ENCODE measurements at regions not wholly inside any gene's neighbourhood (a gene's known extent, or its start where the extent isn't known, plus 50 kb on each side); places are given as distances from the start of the nearest gene placed in this dataset.

- H2AFZ ChIP-seq (ENCODE audit: low read depth, low read length), result no peak overlapping the region
- intact Hi-C loops (cut with micrococcal nuclease) (loop anchor here (5.0 to 10.0 kb wide), 8 partner anchors 49 to 1404 kb away; no protein-coding TSS in a partner anchor), dilution Hi-C loops (cut with MboI; ENCODE audit: extremely low pct_ligation_motif_present, low sequenced_read_pairs) (no loop called here)
- peaks cover 4% of the 10 kb centered on the region for H3K4me1 ChIP-seq (ENCODE audit: control insufficient read depth, extremely low read depth, insufficient read depth, low read length)
- no TSS peak for BruUV-seq (replicated peaks)
- H3K9ac ChIP-seq (replicated peaks; ENCODE audit: extremely low read depth, insufficient read depth, low read length), result no peak overlapping the region
- ChIA-PET POLR2A (no interaction called here), CTCF (interaction anchor here (0.6 to 5.9 kb wide), 12 partner anchors 8 to 1253 kb away, joined by 3 to 150 read pairs (median 4); no protein-coding TSS in a partner anchor)
- no peak overlapping the region for H3K4me2 ChIP-seq (ENCODE audit: insufficient read depth, low read length)
- H3K4me3 ChIP-seq (replicated peaks in 1 of 3; ENCODE audit: insufficient read depth in 1 of 3, low read depth in 1 of 3, low read length in 3 of 3), result no peak overlapping the region
- no peaks in the 10 kb centered on the region for H3K79me2 ChIP-seq (ENCODE audit: control insufficient read depth, insufficient read depth, low read length)
- H3K9me3 ChIP-seq (replicated peaks; ENCODE audit: control insufficient read depth, insufficient read depth, low read length), result no peaks in the 10 kb centered on the region
- H3K27ac ChIP-seq (ENCODE audit: insufficient read depth, low read depth, low read length), result no peak overlapping the region
- H4K20me1 ChIP-seq (replicated peaks; ENCODE audit: control insufficient read depth, extremely low read depth, insufficient read depth, low read length), result no peaks in the 10 kb centered on the region
- no peak for DNase-seq (ENCODE audit: low read depth, low spot score)
- no peaks in the 10 kb centered on the region for H3K36me3 ChIP-seq (ENCODE audit: control insufficient read depth in 2 of 2, extremely low read depth in 1 of 2, insufficient read depth in 2 of 2, low read length in 2 of 2)
- no peak for FAIRE-seq
- H3K9me1 ChIP-seq (replicated peaks; ENCODE audit: control insufficient read depth, extremely low read depth, insufficient read depth, low read length), result no peaks in the 10 kb centered on the region
- TF ChIP-seq CTCF (IDR thresholded peaks at IDR 0.05; ENCODE audit: extremely low read depth in 1 of 2, insufficient read depth in 1 of 2, low read depth in 1 of 2, low read length in 2 of 2) (no peak), GATA2 (IDR thresholded peaks at IDR 0.05; ENCODE audit: insufficient read depth, insufficient read length, low read depth, low read length) (no peak), POLR2AphosphoS5 (IDR thresholded peaks at IDR 0.05; ENCODE audit: insufficient read depth, low read depth, low read length) (no peak), MYC (IDR thresholded peaks at IDR 0.05; ENCODE audit: low read depth, low read length) (no peak), FOS (IDR thresholded peaks at IDR 0.05; ENCODE audit: borderline replicate concordance, insufficient read depth, low read length) (no peak), JUN (IDR thresholded peaks at IDR 0.05; ENCODE audit: borderline replicate concordance, insufficient read depth, insufficient read length, low read depth) (no peak), POLR2A (IDR thresholded peaks at IDR 0.05; ENCODE audit: low read depth, low read length) (no peak), EZH2 (IDR thresholded peaks at IDR 0.05; ENCODE audit: borderline replicate concordance, low read depth, low read length, severe bottlenecking) (no peak), MAX (IDR thresholded peaks at IDR 0.05; ENCODE audit: insufficient read depth, insufficient read length) (no peak)
- no peaks in the 10 kb centered on the region for H3K27me3 ChIP-seq (ENCODE audit: control insufficient read depth in 2 of 2, insufficient read depth in 2 of 2, low read length in 2 of 2)
These were observed 220.1 kb upstream of the EDNRB start for GRCh38 chr13:78138756-78139155.
